ENCODE measurements at regions not wholly inside any gene's neighbourhood (a gene's known extent, or its start where the extent isn't known, plus 50 kb on each side); places are given as distances from the start of the nearest gene placed in this dataset.

DNA sequence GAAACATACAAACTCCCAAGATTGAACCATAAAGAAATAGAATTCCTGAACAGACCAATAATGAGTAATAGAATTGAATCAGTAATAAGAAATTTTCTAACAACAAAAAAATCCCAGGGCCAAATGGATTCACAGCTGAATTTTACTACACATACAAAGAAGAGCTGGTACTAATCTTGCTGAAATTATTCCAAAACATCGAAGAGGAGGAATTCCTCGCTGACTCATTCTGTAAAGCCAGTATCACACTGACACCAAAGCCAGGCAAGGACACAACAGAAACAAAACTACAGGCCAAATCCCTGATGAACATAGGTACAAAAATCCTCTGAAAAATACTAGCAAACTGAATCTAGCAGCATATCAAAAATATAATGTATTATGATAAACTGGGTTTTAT, 367.8 kb upstream of the CLEC14A start:
- ChIA-PET POLR2A (no interaction called here), CTCF (no interaction called here)
- H3K27ac Mint-ChIP-seq (ENCODE audit: unreplicated experiment), result no peak overlapping the region
- no peak overlapping the region for H3K4me3 Mint-ChIP-seq (ENCODE audit: unreplicated experiment)
- no peaks in the 10 kb centered on the region for H3K36me3 Mint-ChIP-seq (ENCODE audit: insufficient read depth, unreplicated experiment)
- Histone ChIP-seq H3K9me3 (no peaks in the 10 kb centered on the region), H3K27me3 (replicated peaks; ENCODE audit: control insufficient read depth, insufficient read depth, low read length) (no peaks in the 10 kb centered on the region), H3K36me3 (ENCODE audit: control insufficient read depth, insufficient read depth, low read length) (no peaks in the 10 kb centered on the region), H3K4me1 (no peaks in the 10 kb centered on the region), H3K4me3 (ENCODE audit: low read depth, low read length) (no peak overlapping the region)
- no TSS peak for BruUV-seq (replicated peaks)
- intact Hi-C loops (cut with micrococcal nuclease; ENCODE audit: unreplicated experiment), result no loop called here
- no peak for DNase-seq
- no peaks in the 10 kb centered on the region for H3K9me3 Mint-ChIP-seq (ENCODE audit: unreplicated experiment)
- no peaks in the 10 kb centered on the region for H3K4me1 Mint-ChIP-seq (ENCODE audit: low read depth, unreplicated experiment)
- peaks cover 2% of the 10 kb centered on the region for H3K27me3 Mint-ChIP-seq (ENCODE audit: insufficient read depth, unreplicated experiment)
- TF ChIP-seq, protein P1, sequence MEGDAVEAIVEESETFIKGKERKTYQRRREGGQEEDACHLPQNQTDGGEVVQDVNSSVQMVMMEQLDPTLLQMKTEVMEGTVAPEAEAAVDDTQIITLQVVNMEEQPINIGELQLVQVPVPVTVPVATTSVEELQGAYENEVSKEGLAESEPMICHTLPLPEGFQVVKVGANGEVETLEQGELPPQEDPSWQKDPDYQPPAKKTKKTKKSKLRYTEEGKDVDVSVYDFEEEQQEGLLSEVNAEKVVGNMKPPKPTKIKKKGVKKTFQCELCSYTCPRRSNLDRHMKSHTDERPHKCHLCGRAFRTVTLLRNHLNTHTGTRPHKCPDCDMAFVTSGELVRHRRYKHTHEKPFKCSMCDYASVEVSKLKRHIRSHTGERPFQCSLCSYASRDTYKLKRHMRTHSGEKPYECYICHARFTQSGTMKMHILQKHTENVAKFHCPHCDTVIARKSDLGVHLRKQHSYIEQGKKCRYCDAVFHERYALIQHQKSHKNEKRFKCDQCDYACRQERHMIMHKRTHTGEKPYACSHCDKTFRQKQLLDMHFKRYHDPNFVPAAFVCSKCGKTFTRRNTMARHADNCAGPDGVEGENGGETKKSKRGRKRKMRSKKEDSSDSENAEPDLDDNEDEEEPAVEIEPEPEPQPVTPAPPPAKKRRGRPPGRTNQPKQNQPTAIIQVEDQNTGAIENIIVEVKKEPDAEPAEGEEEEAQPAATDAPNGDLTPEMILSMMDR (IDR thresholded peaks at IDR 0.05; ENCODE audit: insufficient read depth in 1 of 2, low read depth in 1 of 2, low read length in 1 of 2, severe bottlenecking in 1 of 2, unreplicated experiment in 1 of 2), result no peak

DNA sequence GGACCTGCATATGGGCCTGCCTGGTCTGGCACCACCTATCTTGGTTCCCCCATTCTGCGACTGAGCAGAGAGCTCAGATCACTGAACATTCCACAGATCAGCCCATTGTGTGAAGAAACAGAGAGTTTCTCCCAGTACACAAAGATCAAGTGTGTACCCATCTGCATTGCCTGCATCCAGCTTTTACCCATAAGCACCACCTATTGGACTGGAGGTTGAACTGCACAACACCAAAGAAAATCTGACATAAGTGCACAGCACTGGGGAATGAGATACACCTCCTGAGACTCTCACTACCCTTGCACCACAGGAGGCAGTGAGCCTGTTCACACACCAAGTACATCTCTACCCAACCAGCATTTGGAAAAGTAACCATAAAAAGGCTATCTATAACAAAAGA, 362.6 kb upstream of the CLEC14A start:
- no peak overlapping the region for H3K4me3 ChIP-seq (ENCODE audit: low read depth, low read length)
- H3K4me1 ChIP-seq, result no peaks in the 10 kb centered on the region
- Mint-ChIP-seq H3K27me3 (ENCODE audit: insufficient read depth, unreplicated experiment) (no peaks in the 10 kb centered on the region), H3K27ac (ENCODE audit: unreplicated experiment) (no peak overlapping the region), H3K4me1 (ENCODE audit: low read depth, unreplicated experiment) (no peaks in the 10 kb centered on the region), H3K9me3 (ENCODE audit: unreplicated experiment) (no peaks in the 10 kb centered on the region), H3K4me3 (ENCODE audit: unreplicated experiment) (no peak overlapping the region), H3K36me3 (ENCODE audit: insufficient read depth, unreplicated experiment) (no peaks in the 10 kb centered on the region)
- TF ChIP-seq, protein P1 (IDR thresholded peaks at IDR 0.05; ENCODE audit: insufficient read depth in 1 of 2, low read depth in 1 of 2, low read length in 1 of 2, severe bottlenecking in 1 of 2, unreplicated experiment in 1 of 2), result peak in 1 of 2 experiments; percentile 3
- CTCF ChIA-PET, result interaction anchor here (1.1 kb wide), 1 partner anchor 110 kb away, joined by 3 read pairs; no protein-coding TSS in a partner anchor
- BruUV-seq (replicated peaks), result no TSS peak
- POLR2A ChIA-PET, result no interaction called here
- no peaks in the 10 kb centered on the region for H3K27me3 ChIP-seq (replicated peaks; ENCODE audit: control insufficient read depth, insufficient read depth, low read length)
- intact Hi-C loops (cut with micrococcal nuclease; ENCODE audit: unreplicated experiment), result no loop called here
- DNase-seq, result no peak
- H3K36me3 ChIP-seq (ENCODE audit: control insufficient read depth, insufficient read depth, low read length), result no peaks in the 10 kb centered on the region
- H3K9me3 ChIP-seq, result no peaks in the 10 kb centered on the region

DNA sequence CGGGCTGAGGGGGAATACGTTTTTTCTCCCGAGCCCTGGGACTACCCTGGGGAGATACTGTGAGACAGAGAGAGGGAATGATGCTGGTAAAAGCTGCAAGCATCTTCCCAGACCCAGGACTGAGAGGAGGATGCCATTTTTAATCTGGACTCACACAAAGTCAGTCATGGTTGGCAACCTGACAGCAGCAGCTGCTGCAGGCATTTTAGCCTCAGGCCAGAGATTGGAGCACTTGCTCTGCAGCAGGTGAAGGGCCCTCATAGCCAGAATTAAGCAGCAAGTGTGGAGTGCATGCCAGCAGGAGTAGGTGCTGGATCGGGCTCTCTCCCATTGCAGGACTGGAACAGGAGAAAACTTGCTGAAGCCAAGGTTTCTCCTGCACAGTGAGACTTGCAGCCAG, 361.1 kb upstream of the CLEC14A start:
- DNase-seq, result no peak
- ChIA-PET POLR2A (no interaction called here), CTCF (no interaction called here)
- Mint-ChIP-seq H3K9me3 (ENCODE audit: unreplicated experiment) (no peaks in the 10 kb centered on the region), H3K27ac (ENCODE audit: unreplicated experiment) (no peak overlapping the region), H3K36me3 (ENCODE audit: insufficient read depth, unreplicated experiment) (no peaks in the 10 kb centered on the region), H3K4me1 (ENCODE audit: low read depth, unreplicated experiment) (no peaks in the 10 kb centered on the region), H3K4me3 (ENCODE audit: unreplicated experiment) (no peak overlapping the region), H3K27me3 (ENCODE audit: insufficient read depth, unreplicated experiment) (no peaks in the 10 kb centered on the region)
- H3K4me1 ChIP-seq, result no peaks in the 10 kb centered on the region
- no TSS peak for BruUV-seq (replicated peaks)
- H3K36me3 ChIP-seq (ENCODE audit: control insufficient read depth, insufficient read depth, low read length), result no peaks in the 10 kb centered on the region
- intact Hi-C loops (cut with micrococcal nuclease; ENCODE audit: unreplicated experiment), result no loop called here
- TF ChIP-seq, protein P1 (IDR thresholded peaks at IDR 0.05; ENCODE audit: insufficient read depth in 1 of 2, low read depth in 1 of 2, low read length in 1 of 2, severe bottlenecking in 1 of 2, unreplicated experiment in 1 of 2), result no peak
- no peak overlapping the region for H3K4me3 ChIP-seq (ENCODE audit: low read depth, low read length)
- H3K9me3 ChIP-seq, result no peaks in the 10 kb centered on the region
- H3K27me3 ChIP-seq (replicated peaks; ENCODE audit: control insufficient read depth, insufficient read depth, low read length), result no peaks in the 10 kb centered on the region

Data from Caco-2 (cell line).